ENCODE measurements at regions not wholly inside any gene's neighbourhood (a gene's known extent, or its start where the extent isn't known, plus 50 kb on each side); places are given as distances from the start of the nearest gene placed in this dataset.

DNA sequence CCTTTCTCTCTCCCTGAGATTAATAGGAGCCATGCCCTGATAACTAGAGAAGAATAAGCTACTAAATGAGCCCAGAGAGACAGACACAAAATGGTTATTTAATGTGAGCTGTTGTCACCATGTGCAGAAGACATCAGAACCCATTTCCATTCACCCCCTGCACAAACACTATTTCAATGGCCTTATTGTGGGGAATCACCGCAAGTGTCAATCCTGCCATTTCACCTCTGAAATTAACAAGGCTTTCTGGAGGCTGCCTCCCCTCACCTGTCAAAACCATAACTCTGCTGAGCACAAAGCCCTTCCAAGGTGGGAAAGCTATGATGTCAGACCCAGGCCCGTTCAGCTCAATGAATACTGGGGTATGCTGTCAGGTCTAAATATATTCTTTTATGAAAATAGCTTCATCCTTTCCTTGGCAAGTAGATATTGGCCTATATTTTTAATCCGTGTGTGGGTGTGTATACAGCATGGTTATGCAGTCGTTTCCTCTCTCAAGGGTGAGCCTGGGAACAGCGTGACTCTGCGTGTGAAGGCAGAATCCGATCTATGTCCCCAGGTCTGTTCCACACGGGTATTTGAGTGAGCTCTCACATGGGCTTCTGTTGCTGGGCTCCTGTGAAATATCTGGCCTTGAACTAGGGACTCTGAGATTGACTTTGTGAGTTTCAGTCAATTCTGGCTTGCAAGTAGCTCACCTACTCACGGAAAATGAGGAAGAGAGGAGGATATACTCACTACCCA, 266.3 kb downstream of the FBXW7 start:
- TF ChIP-seq, protein P1, sequence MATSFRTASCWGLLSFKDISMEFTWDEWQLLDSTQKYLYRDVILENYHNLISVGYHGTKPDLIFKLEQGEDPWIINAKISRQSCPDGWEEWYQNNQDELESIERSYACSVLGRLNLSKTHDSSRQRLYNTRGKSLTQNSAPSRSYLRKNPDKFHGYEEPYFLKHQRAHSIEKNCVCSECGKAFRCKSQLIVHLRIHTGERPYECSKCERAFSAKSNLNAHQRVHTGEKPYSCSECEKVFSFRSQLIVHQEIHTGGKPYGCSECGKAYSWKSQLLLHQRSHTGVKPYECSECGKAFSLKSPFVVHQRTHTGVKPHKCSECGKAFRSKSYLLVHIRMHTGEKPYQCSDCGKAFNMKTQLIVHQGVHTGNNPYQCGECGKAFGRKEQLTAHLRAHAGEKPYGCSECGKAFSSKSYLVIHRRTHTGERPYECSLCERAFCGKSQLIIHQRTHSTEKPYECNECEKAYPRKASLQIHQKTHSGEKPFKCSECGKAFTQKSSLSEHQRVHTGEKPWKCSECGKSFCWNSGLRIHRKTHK (tag by site-specific recombination; IDR thresholded peaks at IDR 0.05) = no peak
- TF ChIP-seq, protein P2, sequence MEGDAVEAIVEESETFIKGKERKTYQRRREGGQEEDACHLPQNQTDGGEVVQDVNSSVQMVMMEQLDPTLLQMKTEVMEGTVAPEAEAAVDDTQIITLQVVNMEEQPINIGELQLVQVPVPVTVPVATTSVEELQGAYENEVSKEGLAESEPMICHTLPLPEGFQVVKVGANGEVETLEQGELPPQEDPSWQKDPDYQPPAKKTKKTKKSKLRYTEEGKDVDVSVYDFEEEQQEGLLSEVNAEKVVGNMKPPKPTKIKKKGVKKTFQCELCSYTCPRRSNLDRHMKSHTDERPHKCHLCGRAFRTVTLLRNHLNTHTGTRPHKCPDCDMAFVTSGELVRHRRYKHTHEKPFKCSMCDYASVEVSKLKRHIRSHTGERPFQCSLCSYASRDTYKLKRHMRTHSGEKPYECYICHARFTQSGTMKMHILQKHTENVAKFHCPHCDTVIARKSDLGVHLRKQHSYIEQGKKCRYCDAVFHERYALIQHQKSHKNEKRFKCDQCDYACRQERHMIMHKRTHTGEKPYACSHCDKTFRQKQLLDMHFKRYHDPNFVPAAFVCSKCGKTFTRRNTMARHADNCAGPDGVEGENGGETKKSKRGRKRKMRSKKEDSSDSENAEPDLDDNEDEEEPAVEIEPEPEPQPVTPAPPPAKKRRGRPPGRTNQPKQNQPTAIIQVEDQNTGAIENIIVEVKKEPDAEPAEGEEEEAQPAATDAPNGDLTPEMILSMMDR (tag by site-specific recombination; IDR thresholded peaks at IDR 0.05) = no peak
- TF ChIP-seq ZNF660 (tag by site-specific recombination; IDR thresholded peaks at IDR 0.05) (no peak), ZNF624 (tag by site-specific recombination; IDR thresholded peaks at IDR 0.05) (no peak)
- TF ChIP-seq, protein P3, sequence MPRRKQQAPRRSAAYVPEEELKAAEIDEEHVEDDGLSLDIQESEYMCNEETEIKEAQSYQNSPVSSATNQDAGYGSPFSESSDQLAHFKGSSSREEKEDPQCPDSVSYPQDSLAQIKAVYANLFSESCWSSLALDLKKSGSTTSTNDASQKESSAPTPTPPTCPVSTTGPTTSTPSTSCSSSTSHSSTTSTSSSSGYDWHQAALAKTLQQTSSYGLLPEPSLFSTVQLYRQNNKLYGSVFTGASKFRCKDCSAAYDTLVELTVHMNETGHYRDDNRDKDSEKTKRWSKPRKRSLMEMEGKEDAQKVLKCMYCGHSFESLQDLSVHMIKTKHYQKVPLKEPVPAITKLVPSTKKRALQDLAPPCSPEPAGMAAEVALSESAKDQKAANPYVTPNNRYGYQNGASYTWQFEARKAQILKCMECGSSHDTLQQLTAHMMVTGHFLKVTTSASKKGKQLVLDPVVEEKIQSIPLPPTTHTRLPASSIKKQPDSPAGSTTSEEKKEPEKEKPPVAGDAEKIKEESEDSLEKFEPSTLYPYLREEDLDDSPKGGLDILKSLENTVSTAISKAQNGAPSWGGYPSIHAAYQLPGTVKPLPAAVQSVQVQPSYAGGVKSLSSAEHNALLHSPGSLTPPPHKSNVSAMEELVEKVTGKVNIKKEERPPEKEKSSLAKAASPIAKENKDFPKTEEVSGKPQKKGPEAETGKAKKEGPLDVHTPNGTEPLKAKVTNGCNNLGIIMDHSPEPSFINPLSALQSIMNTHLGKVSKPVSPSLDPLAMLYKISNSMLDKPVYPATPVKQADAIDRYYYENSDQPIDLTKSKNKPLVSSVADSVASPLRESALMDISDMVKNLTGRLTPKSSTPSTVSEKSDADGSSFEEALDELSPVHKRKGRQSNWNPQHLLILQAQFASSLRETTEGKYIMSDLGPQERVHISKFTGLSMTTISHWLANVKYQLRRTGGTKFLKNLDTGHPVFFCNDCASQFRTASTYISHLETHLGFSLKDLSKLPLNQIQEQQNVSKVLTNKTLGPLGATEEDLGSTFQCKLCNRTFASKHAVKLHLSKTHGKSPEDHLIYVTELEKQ (tag by site-specific recombination; IDR thresholded peaks at IDR 0.05; ENCODE audit: borderline replicate concordance) = no peak
- TF ChIP-seq, protein P4, sequence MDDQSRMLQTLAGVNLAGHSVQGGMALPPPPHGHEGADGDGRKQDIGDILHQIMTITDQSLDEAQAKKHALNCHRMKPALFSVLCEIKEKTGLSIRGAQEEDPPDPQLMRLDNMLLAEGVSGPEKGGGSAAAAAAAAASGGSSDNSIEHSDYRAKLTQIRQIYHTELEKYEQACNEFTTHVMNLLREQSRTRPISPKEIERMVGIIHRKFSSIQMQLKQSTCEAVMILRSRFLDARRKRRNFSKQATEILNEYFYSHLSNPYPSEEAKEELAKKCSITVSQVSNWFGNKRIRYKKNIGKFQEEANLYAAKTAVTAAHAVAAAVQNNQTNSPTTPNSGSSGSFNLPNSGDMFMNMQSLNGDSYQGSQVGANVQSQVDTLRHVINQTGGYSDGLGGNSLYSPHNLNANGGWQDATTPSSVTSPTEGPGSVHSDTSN (CRISPR knock-in tag; IDR thresholded peaks at IDR 0.05) = no peak
